Thyroid gland (tissue), 4 donors: ENCODE measurements at regions not wholly inside any gene's neighbourhood (a gene's known extent, or its start where the extent isn't known, plus 50 kb on each side); places are given as distances from the start of the nearest gene placed in this dataset.

ENCODE experiments used
- POLR2A ChIP-seq, 2 donors: fragments of 450-650 bp; IDR thresholded peaks; one replicate each; pipeline ENCODE4 v1.6.1; 2017; ENCODE audit warnings: antibody characterized with exemption in 2 of 2, mild to moderate bottlenecking in 2 of 2, moderate library complexity in 1 of 2
- TF ChIP-seq, protein P1 (sequence below), 6 experiments: fragments of 200-600 bp in 3 of 6; fragments of 450-650 bp in 3 of 6; sonication (generic) in 3 of 6; IDR thresholded peaks; one replicate each; pipeline ENCODE4 v1.5.1; 2016 to 2019; ENCODE audit warnings: antibody characterized with exemption in 6 of 6, mild to moderate bottlenecking in 2 of 6, inconsistent platforms in 1 of 6, moderate library complexity in 1 of 6

DNA sequence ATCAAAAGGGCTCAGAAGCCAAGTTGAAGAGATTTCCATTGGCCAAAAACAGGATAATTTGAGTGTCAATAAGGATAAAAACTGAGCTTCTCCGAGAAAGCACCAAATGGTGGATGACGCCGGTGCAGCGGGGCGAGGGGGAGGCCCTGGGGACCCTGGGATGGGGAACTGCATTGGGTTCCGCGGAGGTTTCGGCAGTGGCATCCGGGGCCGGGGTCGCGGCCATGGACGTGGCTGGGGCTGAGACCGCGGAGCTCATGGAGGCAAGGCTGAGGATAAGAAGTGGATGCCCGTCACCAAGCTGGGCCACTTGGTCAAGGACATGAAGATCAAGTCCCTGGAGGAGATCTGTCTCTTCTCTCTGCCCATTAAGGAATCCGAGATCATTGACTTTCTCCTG is 97.2 kb downstream of the DMRTA2 start:
- TF ChIP-seq POLR2A (IDR thresholded peaks at IDR 0.05), result no peak
- TF ChIP-seq, protein P1, sequence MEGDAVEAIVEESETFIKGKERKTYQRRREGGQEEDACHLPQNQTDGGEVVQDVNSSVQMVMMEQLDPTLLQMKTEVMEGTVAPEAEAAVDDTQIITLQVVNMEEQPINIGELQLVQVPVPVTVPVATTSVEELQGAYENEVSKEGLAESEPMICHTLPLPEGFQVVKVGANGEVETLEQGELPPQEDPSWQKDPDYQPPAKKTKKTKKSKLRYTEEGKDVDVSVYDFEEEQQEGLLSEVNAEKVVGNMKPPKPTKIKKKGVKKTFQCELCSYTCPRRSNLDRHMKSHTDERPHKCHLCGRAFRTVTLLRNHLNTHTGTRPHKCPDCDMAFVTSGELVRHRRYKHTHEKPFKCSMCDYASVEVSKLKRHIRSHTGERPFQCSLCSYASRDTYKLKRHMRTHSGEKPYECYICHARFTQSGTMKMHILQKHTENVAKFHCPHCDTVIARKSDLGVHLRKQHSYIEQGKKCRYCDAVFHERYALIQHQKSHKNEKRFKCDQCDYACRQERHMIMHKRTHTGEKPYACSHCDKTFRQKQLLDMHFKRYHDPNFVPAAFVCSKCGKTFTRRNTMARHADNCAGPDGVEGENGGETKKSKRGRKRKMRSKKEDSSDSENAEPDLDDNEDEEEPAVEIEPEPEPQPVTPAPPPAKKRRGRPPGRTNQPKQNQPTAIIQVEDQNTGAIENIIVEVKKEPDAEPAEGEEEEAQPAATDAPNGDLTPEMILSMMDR (IDR thresholded peaks at IDR 0.05), result no peak
